Suppressor macrophage treated with lipopolysaccharide for 1 hour (primary cell): ENCODE measurements at regions not wholly inside any gene's neighbourhood (a gene's known extent, or its start where the extent isn't known, plus 50 kb on each side); places are given as distances from the start of the nearest gene placed in this dataset.
"Not testable (repeated sequence)": the region's sequence is repeated elsewhere in the genome, so short reads cannot be mapped to it uniquely, and the experiment has no call there.

Experiments
- DNase-seq, 3 donors: peaks; one replicate each; pipeline ENCODE4 v3.0.0-alpha.2; 2020 to 2022

- DNase-seq: no peak
Measured at GRCh38 chr7:109331423-109331822, 761.7 kb downstream of the DNAJB9 start.

DNA sequence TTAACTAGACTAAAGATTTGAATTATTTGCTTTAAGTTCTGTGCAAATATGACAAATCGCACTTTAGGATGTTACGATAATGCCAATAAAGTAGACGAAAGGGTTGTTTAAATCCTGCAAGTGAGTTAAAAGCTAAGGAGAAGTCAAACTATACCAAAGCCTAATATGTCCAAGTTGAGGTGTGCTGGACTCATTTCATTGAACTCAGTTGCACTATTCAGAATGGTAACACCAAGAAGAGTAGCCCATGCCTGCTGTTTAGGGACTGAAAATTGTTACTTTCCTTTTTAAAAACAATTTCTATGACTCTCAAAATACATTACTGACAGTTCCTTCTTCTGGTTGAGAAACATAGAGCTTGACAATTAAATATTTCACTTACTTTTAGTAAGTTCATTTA lies 766.3 kb downstream of the DNAJB9 start:
- no peak for DNase-seq

DNA sequence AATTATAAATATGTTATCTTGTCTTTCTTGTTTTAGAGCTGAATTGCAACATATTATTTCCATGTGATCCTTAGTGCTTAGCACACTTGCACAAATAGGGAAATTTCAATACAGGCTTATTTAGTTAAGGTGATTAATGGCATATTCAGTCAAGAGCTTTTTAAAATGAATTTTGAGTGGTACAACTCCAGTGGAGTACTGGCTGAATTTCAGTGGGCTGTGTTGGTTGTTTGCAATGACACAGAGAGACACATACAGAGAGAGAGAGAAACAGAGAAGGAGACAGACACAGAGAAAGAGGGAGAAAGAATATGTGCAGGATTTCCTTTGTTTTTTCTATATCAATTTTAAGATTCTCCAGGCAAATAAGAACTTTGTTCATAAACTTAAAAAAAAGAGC lies 766.9 kb downstream of the DNAJB9 start:
- no peak for DNase-seq

- peak; percentile 1 to 38 (median 2) for DNase-seq
Measured at GRCh38 chr7:109343678-109344077, 774.0 kb downstream of the DNAJB9 start.

DNA sequence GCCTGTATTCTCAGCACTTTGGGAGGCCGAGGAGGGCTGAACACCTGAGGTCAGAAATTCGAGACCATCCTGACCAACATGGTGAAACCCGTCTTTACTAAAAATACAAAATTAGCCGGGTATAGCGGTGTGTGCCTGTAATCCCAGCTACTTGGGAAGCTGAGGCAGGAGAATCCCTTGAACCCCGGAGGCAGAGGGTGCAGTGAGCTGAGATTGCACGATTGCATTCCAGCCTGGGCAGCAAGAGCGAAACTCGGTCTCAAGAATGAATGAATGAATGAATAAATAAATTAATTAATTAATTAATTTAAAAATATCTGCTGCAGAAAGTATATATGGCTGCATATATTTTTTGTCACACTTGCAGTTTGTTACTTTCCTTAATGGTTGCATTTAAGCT lies 781.8 kb downstream of the DNAJB9 start:
- DNase-seq: no peak

- no peak for DNase-seq
Measured at GRCh38 chr7:109354000-109354399, 784.3 kb downstream of the DNAJB9 start.

GRCh38 chr7:109354552-109354951 lies 784.9 kb downstream of the DNAJB9 start:
- DNase-seq: no peak

- no peak for DNase-seq
Measured at GRCh38 chr7:109375823-109376222, 806.1 kb downstream of the DNAJB9 start.

DNA sequence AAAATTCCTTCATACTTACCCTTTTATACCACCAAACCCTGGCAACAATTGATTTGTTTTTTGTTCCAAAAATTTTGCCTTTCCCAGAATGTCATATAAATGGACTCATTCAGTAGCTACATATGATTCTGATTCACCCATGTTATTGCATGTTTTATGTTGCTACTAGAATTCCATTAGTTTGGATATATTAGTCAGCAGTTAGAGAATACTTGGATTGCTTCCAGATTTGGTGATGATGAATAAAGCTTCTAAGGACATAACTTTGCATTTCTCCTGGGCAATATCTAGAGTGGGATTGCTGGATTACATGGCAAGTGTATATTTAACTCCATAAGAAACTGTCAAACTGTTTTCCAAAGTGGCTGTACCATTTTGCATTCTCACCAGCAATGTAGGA lies 806.9 kb downstream of the DNAJB9 start:
- DNase-seq: no peak

DNA sequence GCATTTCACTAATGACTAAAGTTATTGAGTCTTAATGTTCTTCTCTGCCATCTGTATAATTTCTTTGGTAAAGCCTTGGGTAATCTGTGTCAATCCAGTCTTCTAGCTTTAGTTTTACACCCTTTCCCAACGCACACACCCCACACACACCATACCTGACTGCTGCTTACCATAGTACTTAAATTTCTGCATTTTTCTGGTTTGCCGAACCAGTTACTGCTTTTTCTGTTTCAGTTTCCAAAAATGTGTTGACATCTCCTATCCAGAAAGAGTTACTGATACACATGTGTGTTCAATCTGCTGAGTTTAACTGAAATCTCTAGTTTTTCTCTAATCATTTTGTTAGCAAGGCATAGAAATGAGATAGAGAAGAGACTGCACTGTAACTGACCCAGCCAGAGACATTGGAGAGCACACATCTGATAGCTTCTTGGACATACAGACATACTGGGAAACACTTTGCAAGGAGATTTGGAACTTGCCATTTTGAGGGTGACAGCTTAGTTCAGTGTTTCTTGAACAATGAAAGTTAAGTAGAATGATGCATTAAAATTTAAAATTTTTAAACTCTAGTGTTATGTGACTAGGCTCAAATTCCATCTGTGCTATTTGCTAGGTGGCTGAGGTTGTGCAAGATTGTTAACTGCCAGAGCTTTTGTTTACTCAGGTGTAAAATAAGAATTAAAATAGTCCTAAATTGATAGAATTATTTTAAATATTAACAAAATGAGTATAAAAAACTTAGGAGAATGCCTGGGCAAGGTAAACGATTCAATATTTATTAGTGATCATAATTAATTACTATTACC lies 807.6 kb downstream of the DNAJB9 start:
- DNase-seq: no peak

DNA sequence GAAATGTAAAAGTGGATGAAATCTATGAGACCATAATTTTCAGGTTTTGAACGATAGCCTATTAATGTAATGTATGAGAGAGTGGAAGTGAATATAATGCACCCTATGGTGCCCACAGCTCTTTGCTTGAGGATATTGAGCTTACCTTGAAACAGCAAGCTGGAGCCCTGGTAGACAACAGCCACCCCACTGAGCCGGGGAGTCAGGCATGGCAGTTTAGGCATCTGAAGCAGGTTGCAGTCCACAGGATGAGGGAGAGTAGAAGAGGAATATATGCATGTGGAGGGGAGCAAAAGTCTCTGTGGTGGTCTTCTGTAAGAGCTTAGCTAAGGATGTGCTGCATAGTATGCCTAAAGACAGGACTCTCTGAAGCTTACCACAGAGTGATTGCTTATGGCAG lies 817.3 kb downstream of the DNAJB9 start:
- DNase-seq: no peak

- peak in 1 of 3 donors; percentile 0 for DNase-seq
Measured at GRCh38 chr7:109387530-109387929, 817.9 kb downstream of the DNAJB9 start.

DNA sequence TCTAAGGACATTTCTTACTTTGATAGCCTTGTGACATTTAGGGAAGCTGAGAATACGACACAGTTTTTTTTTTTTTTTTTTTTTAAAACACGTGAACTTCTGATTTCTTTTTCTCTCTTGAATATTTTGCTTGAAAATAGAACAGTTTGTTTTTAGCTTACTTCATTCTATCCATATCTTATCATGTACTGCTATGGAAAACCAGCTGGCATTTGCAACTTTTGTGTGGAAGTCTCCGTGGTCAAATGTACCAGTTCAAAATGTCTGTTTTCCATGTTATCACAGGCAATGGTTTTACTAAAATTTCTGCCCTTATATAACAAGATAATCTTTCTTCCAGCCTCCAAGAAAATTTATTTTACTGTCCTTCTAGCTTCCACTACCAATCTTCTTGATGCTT lies 821.6 kb downstream of the DNAJB9 start:
- DNase-seq: no peak

- DNase-seq: no peak
Measured at GRCh38 chr7:109402107-109402506, 832.4 kb downstream of the DNAJB9 start.

- no peak for DNase-seq
Measured at GRCh38 chr7:109407756-109408155, 838.1 kb downstream of the DNAJB9 start.

DNA sequence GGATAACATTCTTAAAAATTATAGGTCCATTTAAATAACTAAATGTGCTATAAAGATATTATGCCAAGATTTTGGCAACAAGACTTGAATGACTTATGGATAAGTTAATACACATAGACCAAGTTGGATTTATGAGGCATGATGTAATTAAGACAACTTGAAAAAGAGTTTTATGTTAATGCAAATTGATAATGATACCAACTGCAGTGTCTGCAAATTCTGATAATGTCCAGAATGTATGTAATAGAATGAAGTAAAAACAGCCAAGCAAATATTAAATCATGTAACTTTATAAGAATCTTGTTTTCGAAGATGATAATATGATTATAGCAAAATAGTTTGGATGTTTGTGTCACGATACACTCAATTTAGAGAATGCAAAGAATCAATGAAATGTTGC lies 868.3 kb downstream of the DNAJB9 start:
- DNase-seq: no peak

DNA sequence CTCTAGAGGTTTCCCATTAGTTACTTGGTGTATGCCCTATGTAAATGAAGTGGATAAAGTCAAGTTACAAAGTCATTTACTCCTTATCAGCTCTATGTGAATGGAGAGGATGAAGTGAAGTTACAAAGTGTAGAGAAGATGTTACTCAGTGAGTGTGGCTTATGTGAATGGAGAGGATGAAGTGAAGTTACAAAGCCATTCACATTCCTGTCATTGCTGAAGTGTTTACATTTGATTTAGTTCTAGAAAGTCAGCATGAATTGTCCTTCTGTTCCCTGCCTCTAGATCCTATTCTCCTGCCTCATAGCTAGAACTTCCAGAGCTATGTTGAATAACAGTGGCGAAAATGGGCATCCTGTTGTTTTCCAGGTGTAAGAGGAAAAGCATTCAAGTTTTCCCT lies 880.1 kb downstream of the DNAJB9 start:
- DNase-seq: no peak

DNA sequence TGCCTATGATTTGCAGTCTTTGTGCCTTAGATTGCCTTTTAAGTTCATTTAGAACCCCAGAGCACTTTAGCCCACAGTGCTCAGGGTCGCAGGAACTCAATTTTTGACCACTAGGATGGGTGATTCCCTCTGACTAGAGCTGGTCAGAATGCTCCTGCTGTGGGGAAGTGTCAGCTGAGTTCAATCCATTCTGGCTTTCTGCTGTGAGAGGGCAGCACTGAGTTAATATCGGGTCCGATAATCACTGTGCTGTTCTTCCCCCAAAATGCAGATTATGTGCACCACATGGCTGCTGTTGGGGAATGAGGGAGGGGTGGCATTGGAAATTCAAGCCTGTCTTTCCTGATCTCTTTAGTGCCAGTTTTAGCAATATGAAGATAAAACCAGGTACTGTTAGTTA lies 886.4 kb downstream of the DNAJB9 start:
- no peak for DNase-seq

DNA sequence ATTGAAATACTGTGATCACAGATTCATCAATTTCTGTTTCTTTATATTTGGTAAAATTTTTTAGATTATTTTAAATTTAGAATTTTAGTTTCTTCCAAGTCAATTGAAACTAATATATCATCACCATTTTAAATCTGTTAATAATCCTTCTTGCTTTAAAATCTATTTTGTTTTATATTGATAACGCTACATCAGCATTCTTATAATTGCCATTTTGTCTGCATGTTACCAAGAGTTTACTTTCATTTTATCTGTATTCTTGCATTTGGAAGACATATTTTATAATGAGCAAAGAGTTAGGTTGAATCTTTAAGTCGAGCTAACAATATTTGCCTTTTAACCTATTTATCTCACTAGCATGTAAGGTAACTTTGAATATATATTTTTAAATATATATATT lies 890.6 kb downstream of the DNAJB9 start:
- DNase-seq: no peak

DNA sequence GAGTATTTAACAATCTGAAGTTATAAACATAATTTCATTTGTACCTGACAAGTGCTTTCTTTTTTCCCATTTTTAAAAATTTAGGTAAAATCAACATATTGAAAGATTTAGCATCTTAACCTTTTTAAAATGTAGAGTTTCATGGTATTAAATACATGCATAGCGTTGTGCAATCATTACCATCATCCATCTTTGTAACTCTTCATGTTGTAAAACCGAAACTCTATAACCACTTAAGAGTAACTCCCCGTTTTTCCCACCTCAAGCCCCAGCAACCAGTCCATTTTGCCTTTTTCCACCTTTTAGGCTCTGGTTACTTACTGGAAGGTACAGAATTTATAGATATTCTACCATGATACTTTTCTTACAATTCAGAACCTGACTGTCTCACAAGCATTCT lies 892.5 kb downstream of the DNAJB9 start:
- no peak for DNase-seq

- DNase-seq: not testable (repeated sequence)
Measured at GRCh38 chr7:109467729-109468128, 898.1 kb downstream of the DNAJB9 start.

DNA sequence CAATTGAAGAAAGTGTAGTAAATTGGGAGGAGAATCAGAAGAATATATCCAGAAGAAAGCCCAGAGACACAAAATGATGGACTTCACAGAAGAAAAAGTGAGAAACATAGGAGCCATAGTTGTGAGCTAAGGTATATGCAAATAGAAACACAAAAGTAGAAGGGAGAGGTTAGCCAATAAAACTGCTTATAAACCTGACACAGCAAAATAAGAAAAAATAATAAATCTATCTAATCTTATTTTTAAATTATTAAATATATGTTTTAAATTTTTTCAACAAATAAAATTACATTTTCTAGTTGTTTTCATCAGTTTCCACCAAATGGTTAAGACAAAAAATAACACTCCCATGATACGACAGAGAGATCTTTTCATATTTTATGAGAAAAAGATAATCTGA lies 903.5 kb downstream of the DNAJB9 start:
- no peak for DNase-seq

DNA sequence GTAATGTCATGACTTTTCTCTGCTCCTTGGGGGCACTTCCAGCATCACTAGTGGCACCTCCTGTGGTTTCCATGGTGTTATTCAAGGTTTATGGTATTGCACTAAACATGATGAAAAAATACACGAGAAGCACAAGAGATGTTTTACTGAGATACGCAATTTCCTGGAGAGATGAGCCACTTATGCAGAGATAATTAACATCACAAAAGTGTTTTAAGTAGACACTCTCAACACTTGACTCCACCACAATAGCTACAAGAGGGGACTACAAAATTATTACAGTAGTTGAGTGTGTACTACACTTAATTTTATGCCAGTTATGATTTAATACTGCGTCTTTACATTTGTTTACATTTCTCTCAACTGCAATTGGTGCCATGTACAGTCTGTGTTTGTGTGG lies 906.7 kb downstream of the DNAJB9 start:
- no peak for DNase-seq

DNA sequence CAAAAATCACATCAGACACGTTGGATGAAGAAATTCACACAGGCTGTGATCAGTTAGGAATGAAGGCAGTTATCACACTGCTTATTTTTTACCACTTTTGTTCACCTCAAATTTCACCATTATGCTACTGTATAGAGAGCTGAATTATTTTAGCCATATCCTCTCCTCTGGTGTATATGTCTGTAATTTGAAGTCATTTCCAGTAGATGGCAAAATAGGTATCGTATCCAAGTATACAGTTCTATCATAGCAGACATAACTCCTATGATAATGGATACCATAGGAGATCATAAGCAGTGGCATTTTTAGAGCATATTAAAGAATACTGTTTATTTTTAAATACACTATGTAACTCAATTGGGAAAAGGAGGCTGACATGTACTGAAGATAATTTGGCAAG lies 909.7 kb downstream of the DNAJB9 start:
- no peak for DNase-seq

DNA sequence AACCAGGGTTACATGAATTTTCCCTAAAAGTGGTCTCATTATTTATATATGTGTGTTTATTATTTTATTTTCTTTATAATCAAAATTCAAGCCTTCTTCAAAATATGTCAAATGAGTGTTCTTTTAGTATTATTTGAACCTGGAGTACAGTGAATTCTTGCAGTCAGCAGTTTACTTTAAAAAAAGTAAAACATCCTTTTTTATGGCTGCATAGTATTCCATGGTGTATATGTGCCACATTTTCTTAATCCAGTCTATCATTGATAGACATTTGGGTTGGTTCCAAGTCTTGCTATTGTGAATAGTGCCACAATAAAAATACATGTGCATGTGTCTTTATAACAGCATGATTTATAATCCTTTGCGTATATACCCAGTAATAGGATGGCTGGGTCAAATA lies 920.9 kb downstream of the DNAJB9 start:
- not testable (repeated sequence) for DNase-seq
